ENCODE measurements at regions not wholly inside any gene's neighbourhood (a gene's known extent, or its start where the extent isn't known, plus 50 kb on each side); places are given as distances from the start of the nearest gene placed in this dataset.

- intact Hi-C loops (cut with DNase I, micrococcal nuclease): no loop called here
Observed at GRCh38 chr2:220980966-220981675, 591.0 kb downstream of the EPHA4 start.

GRCh38 chr2:220981926-220982325 lies 590.2 kb downstream of the EPHA4 start:
- intact Hi-C loops (cut with DNase I, micrococcal nuclease): no loop called here
- no peak for DNase-seq
- no peak for ATAC-seq

More at GRCh38 chr2:220980966-220981675, 591.0 kb downstream of the EPHA4 start:
- ATAC-seq (no peak), DNase-seq (no peak)

- DNase-seq: no peak
- intact Hi-C loops (cut with DNase I, micrococcal nuclease): no loop called here
- no peak for ATAC-seq
Observed at GRCh38 chr2:220985561-220985960, 586.5 kb downstream of the EPHA4 start.

DNA sequence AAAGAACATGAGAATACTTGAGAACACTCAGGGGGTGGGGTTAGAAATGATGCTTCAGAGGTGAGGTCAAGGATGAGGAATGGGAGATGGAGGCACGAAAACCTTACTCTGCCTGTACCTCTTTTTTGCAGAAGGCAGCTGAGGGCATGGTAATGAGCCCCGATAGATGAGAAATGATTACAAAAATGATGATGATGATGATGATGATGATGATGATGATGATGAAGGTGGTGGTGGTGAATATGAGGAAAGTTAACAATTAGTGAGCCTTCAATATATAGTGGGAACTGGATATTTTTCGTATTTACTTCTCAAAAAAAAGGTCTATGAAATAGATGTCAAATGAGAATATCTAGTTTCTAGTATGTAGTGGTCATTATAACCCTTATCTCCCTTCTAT lies 584.3 kb downstream of the EPHA4 start:
- DNase-seq (no peak), ATAC-seq (no peak)
- intact Hi-C loops (cut with DNase I, micrococcal nuclease): no loop called here

- intact Hi-C loops (cut with DNase I, micrococcal nuclease): no loop called here
- DNase-seq (no peak), ATAC-seq (no peak)
Observed at GRCh38 chr2:220991972-220992371, 580.1 kb downstream of the EPHA4 start.

DNA sequence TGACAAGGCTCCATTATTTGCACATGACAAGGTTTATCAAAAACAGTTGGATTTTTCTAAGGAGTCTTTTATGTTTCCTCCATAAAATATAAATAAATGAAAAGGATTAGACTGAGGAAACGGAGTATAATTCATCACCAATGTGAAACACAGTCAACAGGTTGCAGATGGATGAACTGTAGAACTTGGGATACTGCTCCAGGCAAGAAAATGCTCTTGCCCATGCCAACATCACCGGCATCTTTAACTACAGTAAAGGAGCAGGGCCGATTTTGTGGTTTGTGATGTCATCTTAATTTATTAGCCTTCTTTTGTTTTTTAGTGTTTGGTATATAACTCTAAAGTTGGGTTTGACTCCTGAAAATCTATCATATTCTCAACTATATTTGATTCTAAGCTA lies 577.3 kb downstream of the EPHA4 start:
- intact Hi-C loops (cut with DNase I, micrococcal nuclease): no loop called here
- ATAC-seq: no peak
- DNase-seq: no peak

- no peak for ATAC-seq
- DNase-seq: no peak
- intact Hi-C loops (cut with DNase I, micrococcal nuclease): no loop called here
Observed at GRCh38 chr2:220995581-220995980, 576.5 kb downstream of the EPHA4 start.

DNA sequence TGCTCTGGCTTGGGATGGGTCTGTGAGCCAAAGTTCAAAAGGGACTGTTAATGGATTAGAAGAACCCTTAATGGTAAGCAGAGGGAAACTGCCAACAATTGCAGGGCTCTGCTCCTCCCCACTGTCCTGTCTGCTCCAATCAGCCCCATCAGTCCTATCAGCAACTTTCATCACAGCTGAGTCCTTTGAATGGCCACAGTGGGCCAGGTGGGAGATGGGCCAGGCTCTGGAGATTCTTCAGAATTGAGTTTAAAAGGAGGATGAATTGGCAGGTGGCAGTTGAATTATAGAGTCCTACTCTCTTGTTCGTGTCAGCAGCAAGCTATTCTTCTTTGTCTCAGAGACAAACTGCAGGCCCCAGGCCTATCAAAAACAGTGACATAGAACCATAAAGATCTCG lies 573.9 kb downstream of the EPHA4 start:
- DNase-seq: no peak
- no peak for ATAC-seq
- intact Hi-C loops (cut with DNase I, micrococcal nuclease): no loop called here

DNA sequence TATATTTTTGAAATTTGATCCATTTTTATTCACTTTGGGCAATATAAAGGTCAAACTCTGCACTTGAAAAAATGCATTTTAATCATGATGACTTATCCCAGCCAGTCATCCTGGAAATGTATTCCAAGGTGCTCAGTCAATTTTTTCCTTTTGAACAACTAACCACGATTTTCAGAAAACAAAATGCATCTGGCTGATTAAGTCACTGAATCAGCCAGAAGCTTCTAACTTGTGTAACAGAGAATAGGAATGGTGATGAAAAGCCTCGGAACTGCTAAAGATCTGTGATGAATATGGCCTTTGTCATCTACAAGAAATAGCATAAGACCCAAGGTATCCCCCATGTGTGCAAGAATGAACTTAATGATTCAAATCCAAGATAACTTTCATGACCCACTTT lies 572.7 kb downstream of the EPHA4 start:
- no peak for DNase-seq
- no peak for ATAC-seq
- intact Hi-C loops (cut with DNase I, micrococcal nuclease): no loop called here

DNA sequence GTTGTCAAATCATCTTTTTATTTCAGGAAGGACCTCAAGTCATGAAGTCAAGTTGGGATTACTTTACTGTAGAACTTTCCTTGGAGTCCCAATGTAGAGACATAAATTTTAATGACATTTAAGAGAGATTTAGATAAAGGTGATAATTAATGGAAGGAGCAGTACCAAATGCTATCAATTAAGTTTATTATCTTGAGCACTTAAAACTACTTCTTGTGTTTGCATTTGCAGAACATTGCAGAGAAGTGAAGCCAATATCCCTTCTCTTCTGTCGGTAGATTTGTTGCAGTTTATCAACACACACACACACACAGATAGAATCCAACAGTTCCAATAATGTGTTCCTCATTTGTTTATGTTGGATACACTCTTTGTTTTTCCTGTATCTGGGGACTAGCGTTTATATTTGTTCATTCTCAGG lies 570.7 kb downstream of the EPHA4 start:
- DNase-seq (no peak), ATAC-seq (no peak)
- intact Hi-C loops (cut with DNase I, micrococcal nuclease): no loop called here

- DNase-seq (no peak), ATAC-seq (no peak)
- intact Hi-C loops (cut with DNase I, micrococcal nuclease): no loop called here
Observed at GRCh38 chr2:221002101-221002685, 569.9 kb downstream of the EPHA4 start.

GRCh38 chr2:221005338-221005737 lies 566.8 kb downstream of the EPHA4 start:
- DNase-seq (no peak), ATAC-seq (no peak)
- intact Hi-C loops (cut with DNase I, micrococcal nuclease): no loop called here

- ATAC-seq: no peak
- DNase-seq: no peak
- intact Hi-C loops (cut with DNase I, micrococcal nuclease): no loop called here
Observed at GRCh38 chr2:221006084-221006483, 566.0 kb downstream of the EPHA4 start.

- DNase-seq: no peak
- intact Hi-C loops (cut with DNase I, micrococcal nuclease): no loop called here
Observed at GRCh38 chr2:221016551-221016950, 555.6 kb downstream of the EPHA4 start.

DNA sequence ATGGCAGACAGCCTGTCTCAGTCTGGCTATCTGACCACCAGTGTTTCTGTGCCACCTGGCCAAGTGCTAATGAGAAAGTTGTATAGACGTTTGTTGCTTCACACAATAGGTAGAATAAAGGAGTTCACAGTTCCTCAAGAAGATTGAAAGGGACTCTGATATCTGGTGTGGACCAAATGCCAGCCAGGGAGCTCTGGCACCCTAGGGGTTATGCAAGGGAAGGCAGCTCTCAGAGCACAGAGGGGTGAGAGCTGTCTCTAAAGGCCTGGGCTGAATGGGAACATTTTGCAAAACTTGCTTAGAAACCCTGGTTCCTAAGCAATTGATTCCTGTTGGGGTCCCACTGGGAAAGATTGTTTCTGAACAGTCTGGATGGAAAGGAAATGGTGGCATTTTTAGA lies 553.8 kb downstream of the EPHA4 start:
- intact Hi-C loops (cut with DNase I, micrococcal nuclease): no loop called here
- DNase-seq: no peak

More at GRCh38 chr2:221016551-221016950, 555.6 kb downstream of the EPHA4 start:
- no peak for ATAC-seq

DNA sequence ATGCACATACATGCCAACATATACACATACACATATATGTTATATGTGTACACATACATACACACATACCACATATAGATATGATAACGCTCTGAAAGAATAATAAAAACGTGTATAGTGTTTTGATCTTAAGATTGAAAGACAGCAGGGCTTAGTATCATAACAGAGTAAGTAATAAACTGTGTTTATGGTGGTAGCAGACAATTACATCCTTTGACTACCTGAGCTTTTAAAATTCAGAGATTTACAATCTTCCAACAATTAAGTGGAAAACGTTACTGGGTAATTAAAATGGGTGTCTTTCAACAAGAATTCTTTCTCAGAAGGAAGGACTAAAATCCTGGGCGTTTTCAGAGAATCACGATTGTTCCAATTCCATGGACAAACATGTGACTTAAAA lies 552.4 kb downstream of the EPHA4 start:
- intact Hi-C loops (cut with DNase I, micrococcal nuclease): no loop called here

More for the DNA sequence above, 553.8 kb downstream of the EPHA4 start:
- no peak for ATAC-seq

DNA sequence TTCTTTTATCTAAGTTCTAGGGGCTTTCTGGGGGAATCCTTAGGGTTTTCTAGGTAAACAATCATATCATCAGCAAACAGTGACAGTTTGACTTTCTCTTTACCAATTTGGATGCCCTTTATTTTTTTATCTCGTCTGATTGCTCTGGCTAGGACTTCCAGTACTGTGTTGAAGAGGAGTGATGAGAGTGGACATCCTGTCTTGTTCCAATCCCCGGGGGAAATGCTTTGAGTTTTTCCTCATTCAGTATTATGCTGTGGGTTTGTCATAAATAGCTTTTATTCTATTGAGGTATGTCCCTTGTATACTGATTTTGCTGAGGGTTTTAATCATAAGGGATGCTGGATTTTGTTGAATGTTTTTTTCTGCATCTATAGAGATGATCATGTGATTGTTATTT lies 549.5 kb downstream of the EPHA4 start:
- ATAC-seq: no peak
- DNase-seq: no peak
- intact Hi-C loops (cut with DNase I, micrococcal nuclease): no loop called here

More for the DNA sequence above, 552.4 kb downstream of the EPHA4 start:
- ATAC-seq (peak; percentile 62), DNase-seq (no peak)

DNA sequence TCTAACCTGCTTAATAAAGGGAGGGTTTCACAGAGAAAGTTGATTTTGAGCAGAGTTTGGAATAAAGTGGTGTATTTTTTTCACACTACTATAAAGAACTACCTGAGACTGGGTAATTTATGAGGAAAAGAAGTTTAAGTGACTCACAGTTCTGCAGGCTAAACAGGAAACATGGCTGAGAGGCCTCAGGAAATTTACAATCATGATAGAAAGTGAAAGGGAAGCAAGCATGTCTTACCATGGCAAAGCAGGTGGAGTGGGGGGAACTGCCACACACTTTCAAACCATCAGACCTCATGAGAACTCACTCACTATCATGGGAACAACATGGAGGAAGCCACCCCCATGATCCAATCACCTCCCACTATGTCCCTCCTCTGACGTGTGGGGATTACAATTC lies 546.7 kb downstream of the EPHA4 start:
- no peak for ATAC-seq
- intact Hi-C loops (cut with DNase I, micrococcal nuclease): no loop called here

GRCh38 chr2:221034026-221034701 lies 537.9 kb downstream of the EPHA4 start:
- intact Hi-C loops (cut with DNase I, micrococcal nuclease): no loop called here
- no peak for DNase-seq
- no peak for ATAC-seq

More for the DNA sequence above, 546.7 kb downstream of the EPHA4 start:
- DNase-seq: no peak

- intact Hi-C loops (cut with DNase I, micrococcal nuclease): no loop called here
- no peak for DNase-seq
- no peak for ATAC-seq
Observed at GRCh38 chr2:221034973-221035372, 537.1 kb downstream of the EPHA4 start.
